GM23248 (cell line): ENCODE measurements at regions not wholly inside any gene's neighbourhood (a gene's known extent, or its start where the extent isn't known, plus 50 kb on each side); places are given as distances from the start of the nearest gene placed in this dataset.

Experiments used
- DNase-seq: peaks from one replicate; pipeline ENCODE4 v3.0.0-alpha.2; 2015
- H2AFZ ChIP-seq: fragments of 200-600 bp; sonication (generic); 2 replicates; pipeline ENCODE4 v1.6.1; 2016; ENCODE audit warnings: antibody characterized with exemption
- H3F3A ChIP-seq: fragments of 200-600 bp; sonication (generic); 2 replicates; pipeline ENCODE4 v1.6.1; 2016; ENCODE audit warnings: mild to moderate bottlenecking, antibody characterized with exemption, mixed run types; ENCODE audit not compliant: insufficient read depth
- H3K27ac ChIP-seq: fragments of 200-600 bp; sonication (generic); 2 replicates; pipeline ENCODE4 v1.5.1; 2016; ENCODE audit warnings: mild to moderate bottlenecking
- H3K27me3 ChIP-seq: fragments of 200-600 bp; sonication (generic); replicated peaks from 2 replicates; pipeline ENCODE4 v1.6.1; 2016; ENCODE audit warnings: mild to moderate bottlenecking; ENCODE audit not compliant: insufficient read depth
- H3K36me3 ChIP-seq: fragments of 200-600 bp; sonication (generic); 2 replicates; pipeline ENCODE4 v1.6.1; 2016; ENCODE audit warnings: low read depth, mild to moderate bottlenecking
- H3K4me1 ChIP-seq: fragments of 200-600 bp; sonication (generic); 2 replicates; pipeline ENCODE4 v1.6.1; 2016; ENCODE audit warnings: mild to moderate bottlenecking; ENCODE audit not compliant: insufficient read depth
- H3K4me2 ChIP-seq: fragments of 200-600 bp; sonication (generic); one replicate; pipeline ENCODE4 v1.6.1; 2016; ENCODE audit warnings: mild to moderate bottlenecking; ENCODE audit not compliant: unreplicated experiment
- H3K4me3 ChIP-seq: fragments of 200-600 bp; sonication (generic); 2 replicates; pipeline ENCODE4 v1.5.1; 2016; ENCODE audit warnings: mild to moderate bottlenecking
- H3K79me2 ChIP-seq: fragments of 200-600 bp; sonication (generic); 2 replicates; pipeline ENCODE4 v1.6.1; 2016; ENCODE audit warnings: mild to moderate bottlenecking; ENCODE audit not compliant: insufficient read depth
- H3K9ac ChIP-seq: fragments of 200-600 bp; sonication (generic); 2 replicates; pipeline ENCODE4 v1.6.1; 2016; ENCODE audit warnings: mild to moderate bottlenecking
- H3K9me2 ChIP-seq: fragments of 200-600 bp; sonication (generic); 2 replicates; pipeline ENCODE4 v1.6.1; 2016; ENCODE audit warnings: mixed run types, mild to moderate bottlenecking, moderate library complexity; ENCODE audit not compliant: insufficient read depth
- H3K9me3 ChIP-seq: fragments of 200-600 bp; sonication (generic); one replicate; pipeline ENCODE4 v1.6.1; 2017; ENCODE audit warnings: low read depth
- H4K20me1 ChIP-seq: fragments of 200-600 bp; sonication (generic); 2 replicates; pipeline ENCODE4 v1.6.0; 2016; ENCODE audit not compliant: insufficient read depth
- EZH2 ChIP-seq: fragments of 200-600 bp; sonication (generic); IDR thresholded peaks from 2 replicates; pipeline ENCODE4 v1.6.1; 2018; ENCODE audit warnings: antibody characterized with exemption, mild to moderate bottlenecking; ENCODE audit not compliant: insufficient read depth, poor library complexity, severe bottlenecking
- EZH2phosphoT487 ChIP-seq: fragments of 200-600 bp; sonication (generic); IDR thresholded peaks from 2 replicates; pipeline ENCODE4 v1.6.1; 2018; ENCODE audit warnings: antibody characterized with exemption, moderate library complexity, mild to moderate bottlenecking, low read depth; ENCODE audit not compliant: insufficient read depth
- WGBS, 2 experiments: methylation state at CpG; one replicate each; pipeline ENCODE4 v1.1.6; 2015 to 2017; ENCODE audit warnings: low lambda C conversion rate in 2 of 2, low coverage in 1 of 2; ENCODE audit errors: missing lambda C conversion rate in 2 of 2; 5-methylcytosine and 5-hydroxymethylcytosine counted together
- in situ Hi-C: fragments of 300-500 bp; cut with MboI; formaldehyde crosslinking; loops from 2 replicates; pipeline ENCODE4 v1.15.0; 2020

- in situ Hi-C loops, result no loop called here
- Histone ChIP-seq H2AFZ (no peak overlapping the region), H3K9ac (no peak overlapping the region), H3K36me3 (no peaks in the 10 kb centered on the region), H4K20me1 (no peaks in the 10 kb centered on the region), H3K27ac (no peak overlapping the region), H3K4me2 (no peak overlapping the region), H3K4me1 (peaks cover 7% of the 10 kb centered on the region; the same call in 1 of the 2 replicates), H3K4me3 (no peak overlapping the region), H3F3A (peaks cover 7% of the 10 kb centered on the region), H3K9me3 (no peaks in the 10 kb centered on the region), H3K27me3 (peaks cover 7% of the 10 kb centered on the region), H3K79me2 (no peaks in the 10 kb centered on the region), H3K9me2 (no peaks in the 10 kb centered on the region)
- WGBS, 2 experiments, result 25 to 29% methylated on average over 4 of the region's 4 CpGs
- TF ChIP-seq EZH2phosphoT487 (no peak), EZH2 (no peak)
- peak; percentile 58 for DNase-seq
Measured at GRCh38 chr4:24476282-24476681, 108.1 kb downstream of the DHX15 start.

GRCh38 chr4:24475756-24476155 lies 108.6 kb downstream of the DHX15 start:
- Histone ChIP-seq H3K4me1 (peaks cover 9% of the 10 kb centered on the region; the same call in 1 of the 2 replicates), H3K27me3 (peaks cover 5% of the 10 kb centered on the region), H3K9ac (no peak overlapping the region), H3K27ac (no peak overlapping the region), H3K4me3 (no peak overlapping the region), H2AFZ (no peak overlapping the region), H3K9me3 (no peaks in the 10 kb centered on the region), H3K79me2 (no peaks in the 10 kb centered on the region), H3F3A (peaks cover 7% of the 10 kb centered on the region), H3K36me3 (no peaks in the 10 kb centered on the region), H4K20me1 (no peaks in the 10 kb centered on the region), H3K4me2 (no peak overlapping the region), H3K9me2 (no peaks in the 10 kb centered on the region)
- in situ Hi-C loops, result no loop called here
- no peak for TF ChIP-seq EZH2phosphoT487
- no peak for TF ChIP-seq EZH2
- WGBS, 2 experiments, result 54 to 67% methylated on average over 3 of the region's 3 CpGs
- DNase-seq, result no peak

GRCh38 chr4:24473309-24473721 lies 111.0 kb downstream of the DHX15 start:
- WGBS, 2 experiments, result 1 to 3% methylated on average over 13 of the region's 13 CpGs
- peak; percentile 41 for DNase-seq
- H3K79me2 ChIP-seq, result no peaks in the 10 kb centered on the region
- TF ChIP-seq EZH2, result no peak
- TF ChIP-seq EZH2phosphoT487, result no peak
- H3K27me3 ChIP-seq, result peaks cover 16% of the 10 kb centered on the region
- H3K27ac ChIP-seq, result no peak overlapping the region
- in situ Hi-C loops, result no loop called here
- H4K20me1 ChIP-seq, result no peaks in the 10 kb centered on the region
- H3K36me3 ChIP-seq, result no peaks in the 10 kb centered on the region
- peak overlapping the region; percentile 37 for H3K9ac ChIP-seq
- peak overlapping the region; percentile 82 for H2AFZ ChIP-seq
- no peaks in the 10 kb centered on the region for H3K9me2 ChIP-seq
- H3K4me1 ChIP-seq, result peaks cover 9% of the 10 kb centered on the region; the same call in 1 of the 2 replicates
- peaks cover 7% of the 10 kb centered on the region for H3F3A ChIP-seq
- H3K4me2 ChIP-seq, result peak overlapping the region; percentile 77
- peak overlapping the region; percentile 76 for H3K4me3 ChIP-seq
- no peaks in the 10 kb centered on the region for H3K9me3 ChIP-seq

- 1% methylated on average over 57 to 80 of the region's 93 CpGs for WGBS, 2 experiments
- in situ Hi-C loops, result no loop called here
- Histone ChIP-seq H3K4me2 (peak overlapping the region; percentile 77), H3K36me3 (no peaks in the 10 kb centered on the region), H3K79me2 (no peaks in the 10 kb centered on the region), H3K9me3 (no peaks in the 10 kb centered on the region), H3K4me3 (peak overlapping the region; percentile 76), H3K27ac (no peak overlapping the region), H3K9ac (peak overlapping the region; percentile 37), H3K27me3 (peaks cover 22% of the 10 kb centered on the region), H3F3A (peaks cover 7% of the 10 kb centered on the region), H2AFZ (peak overlapping the region; percentile 82), H3K4me1 (peaks cover 9% of the 10 kb centered on the region; the same call in 1 of the 2 replicates), H3K9me2 (no peaks in the 10 kb centered on the region), H4K20me1 (no peaks in the 10 kb centered on the region)
- TF ChIP-seq EZH2phosphoT487, result no peak
- TF ChIP-seq EZH2, result no peak
- peak; percentile 86 for DNase-seq
Measured at GRCh38 chr4:24472514-24473308, 111.6 kb downstream of the DHX15 start.
